Stimulated activated CD8-positive, alpha-beta memory T cell treated with anti-CD3 and anti-CD28 coated beads, Interleukin-2, amount 100 ng/mL, for 48 hours (primary cell): ENCODE measurements at regions not wholly inside any gene's neighbourhood (a gene's known extent, or its start where the extent isn't known, plus 50 kb on each side); places are given as distances from the start of the nearest gene placed in this dataset.
"Not testable (repeated sequence)": the region's sequence is repeated elsewhere in the genome, so short reads cannot be mapped to it uniquely, and the experiment has no call there.

ENCODE experiments used
- DNase-seq, 2 donors: peaks; one replicate each; pipeline ENCODE4 v3.0.0-alpha.2; 2020; ENCODE audit warnings: low read depth in 2 of 2

- DNase-seq, result no peak
These were observed 1049.1 kb downstream of the BRD1 start for GRCh38 chr22:48778308-48779195.

DNA sequence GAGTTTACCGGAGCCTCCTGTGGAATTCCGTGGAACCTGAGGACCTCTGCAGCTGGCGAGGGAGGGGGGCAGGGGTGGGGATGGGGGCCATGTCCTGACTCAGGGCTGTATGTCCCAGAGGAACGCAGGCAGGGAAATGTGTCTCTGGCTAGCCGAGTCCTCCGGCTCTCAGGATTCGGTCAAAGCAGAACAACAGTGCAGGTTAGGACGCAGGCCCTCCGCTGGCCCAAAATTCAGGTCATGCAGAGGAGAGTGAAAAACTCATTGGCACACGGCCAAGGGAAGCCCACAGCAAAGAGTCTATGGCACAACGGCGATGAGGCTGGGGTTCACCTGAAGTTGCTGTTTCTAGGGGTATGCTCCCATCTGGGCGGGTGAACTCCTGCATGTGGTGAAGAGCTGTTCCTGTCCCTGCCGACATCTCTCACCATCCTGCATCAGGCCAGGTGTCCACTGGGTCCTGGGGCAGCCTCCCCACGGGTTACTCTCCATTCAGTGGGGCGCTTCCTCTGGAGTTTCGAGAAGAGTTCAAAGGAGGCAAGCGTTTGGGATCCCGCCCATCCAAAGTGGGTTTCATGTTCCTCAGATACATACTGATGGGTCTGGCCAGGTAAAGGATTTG, 1055.3 kb downstream of the BRD1 start:
- DNase-seq, result no peak

- DNase-seq, result no peak
These were observed 1062.1 kb downstream of the BRD1 start for GRCh38 chr22:48765595-48765994.

DNA sequence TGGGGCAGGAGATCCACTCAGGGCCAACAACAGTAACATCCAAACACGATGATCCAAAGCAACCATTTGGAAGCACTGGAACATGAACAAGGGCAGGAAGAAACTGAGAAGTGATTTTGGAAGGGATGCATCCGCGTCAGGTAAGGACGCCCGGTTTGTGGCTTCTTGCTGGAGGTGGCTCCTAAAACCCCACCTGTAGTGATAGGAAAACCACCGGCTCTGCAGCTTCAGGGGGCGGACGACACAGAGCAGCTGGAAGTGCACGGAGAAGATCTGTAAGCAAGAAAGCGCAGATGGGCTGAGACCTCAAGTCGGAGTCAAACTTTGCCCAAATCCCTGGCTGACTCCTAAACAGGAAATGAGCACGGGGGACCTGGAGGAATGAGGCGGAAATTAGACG, 1066.1 kb downstream of the BRD1 start:
- DNase-seq, result no peak

DNA sequence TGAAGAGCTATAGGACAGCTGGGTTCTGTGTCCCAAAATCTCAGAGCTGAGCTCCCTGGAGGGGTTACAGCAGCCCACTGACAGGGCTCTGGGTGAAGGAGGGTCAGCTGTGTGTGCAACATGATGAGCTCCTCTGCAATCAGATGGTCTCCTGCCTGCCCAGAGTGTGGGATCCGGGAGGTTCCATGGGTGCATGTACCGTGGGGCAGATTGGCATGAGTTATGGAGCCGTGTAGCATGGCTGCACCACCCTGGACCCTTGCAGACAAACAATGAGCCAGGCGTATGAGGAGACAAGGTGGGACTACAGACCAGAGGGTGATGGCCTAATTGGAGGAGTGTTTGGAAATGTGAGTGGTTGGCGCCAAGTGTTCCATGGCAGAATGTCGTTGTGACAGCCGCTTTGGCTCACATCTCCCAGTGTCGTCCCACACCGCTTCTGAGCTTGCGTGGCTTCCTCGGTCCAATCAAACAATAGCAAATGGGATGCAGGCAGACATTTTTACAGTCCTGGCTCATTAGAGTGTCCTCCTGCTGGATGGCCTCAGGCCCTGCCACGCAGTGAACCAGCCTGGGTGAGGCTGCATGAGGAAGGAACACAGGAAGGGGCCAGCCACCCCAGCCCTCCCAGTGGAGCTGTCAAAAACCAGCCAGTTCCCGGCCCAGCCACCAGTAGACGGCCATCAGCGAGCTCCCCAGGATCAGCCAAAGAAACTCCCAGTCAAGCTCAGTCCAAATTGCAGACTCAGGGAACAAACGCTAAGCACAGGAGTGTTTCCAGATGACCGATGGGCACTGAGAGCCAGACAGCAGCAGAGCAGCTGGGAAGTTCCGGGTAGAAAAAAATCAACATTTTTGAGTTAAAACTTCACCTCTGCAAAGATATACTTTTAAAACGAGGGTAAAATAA, 1066.9 kb downstream of the BRD1 start:
- no peak for DNase-seq

- no peak for DNase-seq
These were observed 1068.5 kb downstream of the BRD1 start for GRCh38 chr22:48758881-48759875.

DNA sequence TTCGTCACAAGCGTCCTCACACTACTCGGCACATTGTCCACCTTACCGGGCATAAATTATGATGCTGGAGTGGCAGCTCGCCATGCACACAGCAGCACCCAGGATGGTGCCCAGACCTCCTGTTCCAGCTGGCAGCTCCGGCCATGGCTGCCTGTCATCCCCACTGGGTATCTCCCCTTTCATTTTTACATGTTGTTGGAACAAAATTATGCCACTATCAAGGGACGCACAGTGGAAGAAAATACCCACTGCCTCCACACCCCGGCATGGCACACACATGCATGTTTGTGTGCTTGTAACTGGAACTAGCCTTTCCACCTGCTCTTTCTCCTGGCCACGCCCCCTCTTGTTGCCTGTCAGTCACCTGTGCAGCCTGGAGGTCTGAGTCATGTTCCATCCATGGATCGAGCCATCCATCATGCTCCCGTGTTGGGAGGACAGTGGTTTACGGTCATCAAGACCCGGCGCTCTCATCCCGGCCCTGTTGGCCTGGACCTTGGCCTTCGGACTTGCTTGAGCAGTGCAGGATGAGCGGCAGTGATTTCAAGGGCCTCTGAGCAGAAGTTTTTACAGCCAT, 1069.6 kb downstream of the BRD1 start:
- DNase-seq, result no peak

GRCh38 chr22:48757581-48757980, 1070.1 kb downstream of the BRD1 start:
- DNase-seq, result no peak

- DNase-seq, result not testable (repeated sequence)
These were observed 1070.5 kb downstream of the BRD1 start for GRCh38 chr22:48757135-48757534.

GRCh38 chr22:48756146-48757111, 1071.2 kb downstream of the BRD1 start:
- no peak for DNase-seq

DNA sequence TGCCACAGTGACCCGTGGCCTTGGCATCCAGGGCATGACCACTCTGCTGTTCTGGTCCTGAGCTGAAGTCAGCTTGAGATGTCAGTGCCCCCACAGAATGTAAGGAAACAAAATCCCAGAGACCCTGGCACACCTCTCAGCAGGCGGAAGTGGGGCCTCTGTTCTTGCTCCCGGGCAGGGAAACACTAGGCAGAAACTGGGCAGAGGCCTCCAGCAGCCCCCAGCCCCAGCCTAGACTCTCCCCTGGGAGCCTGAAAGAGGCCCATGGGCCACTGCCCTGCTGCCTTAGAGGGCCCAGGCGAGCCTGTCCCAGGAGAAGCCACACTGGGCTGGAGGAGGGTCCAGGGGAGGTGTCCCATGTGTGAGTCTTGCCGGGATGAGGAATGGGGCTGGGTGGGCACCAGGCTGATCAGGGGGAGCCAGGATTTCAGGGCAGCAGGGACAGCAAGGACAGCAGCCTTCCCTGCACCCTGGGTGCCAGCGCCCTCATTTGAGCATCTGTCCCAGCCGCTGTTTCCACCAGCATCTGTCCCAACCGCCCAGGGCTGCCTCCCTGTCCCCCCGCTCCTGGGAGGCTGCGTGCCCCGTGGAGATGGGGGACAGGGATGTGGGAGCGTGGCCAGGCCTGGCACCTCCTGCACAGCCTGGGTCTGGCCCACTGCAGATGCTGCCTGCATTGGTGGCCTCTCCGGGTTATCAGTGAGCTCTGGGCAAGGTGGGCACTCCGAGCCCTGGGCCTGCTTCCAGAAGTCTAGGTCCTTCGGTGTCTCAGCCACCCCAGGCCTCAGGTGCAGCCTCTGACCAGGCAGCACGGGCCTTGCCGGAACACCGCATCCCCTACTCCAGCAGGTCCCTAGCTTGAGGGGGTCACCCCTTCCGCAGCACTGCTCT, 1072.4 kb downstream of the BRD1 start:
- DNase-seq, result no peak

DNA sequence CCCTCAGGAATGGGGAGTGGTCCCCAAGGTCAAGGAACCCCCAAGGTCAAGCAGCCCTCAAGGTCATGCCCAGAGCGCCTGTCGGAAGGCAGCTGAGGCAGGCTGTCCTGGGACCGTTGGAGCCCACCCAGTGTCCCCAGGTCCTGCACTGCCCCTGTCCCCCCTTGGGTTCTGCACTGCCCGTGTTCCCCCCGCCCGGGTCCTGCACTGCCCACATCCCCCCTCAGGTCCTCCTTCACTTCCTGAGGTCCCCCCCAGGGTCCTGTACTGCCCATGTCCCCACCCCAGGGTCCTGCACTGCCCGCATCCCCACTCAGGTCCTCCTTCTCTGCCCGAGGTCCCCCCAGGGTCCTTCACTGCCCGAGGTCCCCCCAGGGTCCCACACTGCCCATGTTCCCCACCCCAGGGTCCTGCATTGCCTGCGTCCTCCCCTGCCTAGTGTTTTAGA, 1073.0 kb downstream of the BRD1 start:
- no peak for DNase-seq

- DNase-seq, result no peak
These were observed 1073.7 kb downstream of the BRD1 start for GRCh38 chr22:48753752-48754517.

- no peak for DNase-seq
These were observed 1074.3 kb downstream of the BRD1 start for GRCh38 chr22:48753381-48753730.

DNA sequence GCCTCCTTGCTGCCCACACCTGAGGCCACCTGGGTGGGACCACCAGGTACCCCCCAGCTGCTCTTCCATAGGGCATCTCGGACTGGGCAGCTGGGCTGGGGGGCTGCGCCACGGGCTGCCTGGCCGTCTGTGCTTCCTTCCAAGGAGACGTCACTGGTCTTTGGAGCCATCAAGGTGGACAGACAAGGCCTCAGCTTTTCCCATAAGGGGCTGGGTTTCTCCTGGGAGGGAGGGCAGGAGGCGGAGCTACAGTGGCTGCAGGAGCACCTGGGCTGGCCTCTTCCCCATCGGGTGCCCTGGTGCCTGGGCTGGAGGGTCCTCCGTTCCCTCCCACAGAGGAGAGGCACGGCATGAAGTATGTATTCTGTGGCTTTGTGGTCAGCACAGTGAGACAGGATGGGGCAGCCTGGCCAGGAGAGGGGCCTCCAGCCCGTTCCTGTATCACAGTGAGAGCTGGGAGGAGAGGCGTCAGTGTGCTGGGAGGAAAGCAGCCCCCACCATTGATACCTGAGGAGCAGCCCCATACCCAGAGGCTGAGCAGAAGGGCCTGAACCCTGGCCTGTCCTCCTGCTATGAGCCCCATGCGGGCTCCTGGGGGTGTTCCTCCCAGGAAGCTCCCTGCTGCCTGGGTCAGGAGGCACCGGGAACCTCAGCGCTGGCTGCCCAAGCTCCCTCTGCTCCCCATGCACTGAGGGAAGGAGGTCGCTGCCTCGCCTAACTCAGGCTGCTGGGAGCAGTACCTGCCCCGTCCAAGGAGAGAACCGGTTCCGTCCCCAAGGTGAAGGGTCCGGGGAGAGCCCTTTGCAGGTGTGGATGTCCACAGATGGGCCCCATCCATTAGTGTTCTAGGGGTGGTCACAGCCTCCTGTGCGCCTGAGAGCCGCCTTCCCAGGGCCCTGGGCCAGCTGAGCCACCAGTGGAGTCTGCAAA, 1075.0 kb downstream of the BRD1 start:
- DNase-seq, result no peak
